Activated naive CD8-positive, alpha-beta T cell treated with anti-CD3 and anti-CD28 coated beads for 36 hours (primary cell): ENCODE measurements at regions not wholly inside any gene's neighbourhood (a gene's known extent, or its start where the extent isn't known, plus 50 kb on each side); places are given as distances from the start of the nearest gene placed in this dataset.
"Not testable (repeated sequence)": the region's sequence is repeated elsewhere in the genome, so short reads cannot be mapped to it uniquely, and the experiment has no call there.

Experiments used
- DNase-seq: peaks from one replicate; pipeline ENCODE4 v3.0.0; 2021
- H3K27ac Mint-ChIP-seq: one replicate; pipeline ENCODE4 v1.8.0; 2022; ENCODE audit warnings: mild to moderate bottlenecking, moderate library complexity, mixed read lengths
- H3K27me3 Mint-ChIP-seq: one replicate; pipeline ENCODE4 v1.8.0; 2022; ENCODE audit warnings: mild to moderate bottlenecking, mixed read lengths
- H3K36me3 Mint-ChIP-seq: one replicate; pipeline ENCODE4 v1.8.0; 2021; ENCODE audit warnings: mild to moderate bottlenecking, mixed read lengths
- H3K4me1 Mint-ChIP-seq: one replicate; pipeline ENCODE4 v1.8.0; 2021; ENCODE audit warnings: mixed read lengths
- H3K4me3 Mint-ChIP-seq: one replicate; pipeline ENCODE4 v1.8.0; 2022; ENCODE audit warnings: mild to moderate bottlenecking, moderate library complexity, mixed read lengths
- H3K9me3 Mint-ChIP-seq: one replicate; pipeline ENCODE4 v1.8.0; 2022; ENCODE audit warnings: mixed read lengths

GRCh38 chr3:68676136-68676535 lies 256.2 kb downstream of the TAFA4 start:
- Mint-ChIP-seq H3K9me3 (no peaks in the 10 kb centered on the region), H3K27ac (no peak overlapping the region), H3K36me3 (no peaks in the 10 kb centered on the region), H3K4me3 (no peak overlapping the region), H3K4me1 (no peaks in the 10 kb centered on the region), H3K27me3 (no peaks in the 10 kb centered on the region)
- DNase-seq, result no peak

DNA sequence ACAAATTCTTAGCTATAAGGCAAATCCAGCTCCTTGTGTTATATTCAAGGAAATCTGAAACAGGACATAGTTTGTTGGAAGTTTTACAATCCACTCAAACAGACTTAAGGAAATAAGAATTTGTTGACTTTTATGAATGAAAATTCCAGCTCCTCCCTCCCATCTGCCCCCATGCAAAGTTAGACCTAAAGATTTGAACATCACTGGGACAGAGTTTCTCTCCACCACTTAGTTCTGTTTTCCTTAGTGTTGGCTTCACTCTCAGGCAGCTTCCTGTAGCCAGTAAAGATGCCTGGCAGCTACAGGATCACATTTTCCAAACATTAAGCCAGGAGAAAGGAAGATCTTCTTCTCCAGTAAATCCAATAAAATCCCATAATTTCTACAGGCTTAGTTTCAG lies 265.0 kb downstream of the TAFA4 start:
- Mint-ChIP-seq H3K27ac (no peak overlapping the region), H3K9me3 (no peaks in the 10 kb centered on the region), H3K4me3 (no peak overlapping the region), H3K4me1 (no peaks in the 10 kb centered on the region), H3K27me3 (no peaks in the 10 kb centered on the region), H3K36me3 (no peaks in the 10 kb centered on the region)
- no peak for DNase-seq

DNA sequence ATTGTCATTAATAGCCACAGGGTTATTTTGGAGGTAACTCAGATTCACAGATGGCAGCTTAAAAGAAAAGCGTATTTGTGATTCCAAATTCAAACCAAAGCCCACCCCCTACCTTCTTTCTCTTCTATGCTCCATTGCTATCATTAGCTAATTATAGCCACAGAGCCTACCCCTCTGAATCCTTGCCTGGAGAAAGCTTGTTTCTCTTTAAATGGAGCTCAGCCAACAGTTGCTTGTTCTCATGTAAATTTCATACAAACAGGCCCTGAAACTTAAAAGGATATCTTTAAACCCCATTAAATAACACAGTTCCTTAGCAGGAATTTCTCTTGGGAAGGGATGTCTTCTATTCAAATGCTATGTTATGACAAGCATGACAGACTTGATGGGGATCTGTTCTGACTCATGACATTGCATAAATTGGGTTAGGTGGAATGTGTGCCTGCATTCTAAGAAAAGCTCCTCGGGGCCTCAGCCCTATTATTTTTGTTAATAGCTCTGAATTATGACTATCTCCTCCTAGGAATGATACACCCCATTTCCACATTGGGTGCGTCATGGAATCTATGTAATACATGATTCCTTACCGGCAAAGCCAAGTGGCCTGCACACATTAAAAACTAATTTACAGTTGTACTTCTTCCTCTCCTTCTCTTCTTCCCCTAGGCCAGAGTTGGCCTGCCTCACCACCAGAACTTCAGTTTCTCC lies 265.8 kb downstream of the TAFA4 start:
- H3K27me3 Mint-ChIP-seq, result no peaks in the 10 kb centered on the region
- H3K4me1 Mint-ChIP-seq, result no peaks in the 10 kb centered on the region
- DNase-seq, result no peak
- H3K36me3 Mint-ChIP-seq, result no peaks in the 10 kb centered on the region
- H3K4me3 Mint-ChIP-seq, result no peak overlapping the region
- H3K9me3 Mint-ChIP-seq, result no peaks in the 10 kb centered on the region
- H3K27ac Mint-ChIP-seq, result no peak overlapping the region

DNA sequence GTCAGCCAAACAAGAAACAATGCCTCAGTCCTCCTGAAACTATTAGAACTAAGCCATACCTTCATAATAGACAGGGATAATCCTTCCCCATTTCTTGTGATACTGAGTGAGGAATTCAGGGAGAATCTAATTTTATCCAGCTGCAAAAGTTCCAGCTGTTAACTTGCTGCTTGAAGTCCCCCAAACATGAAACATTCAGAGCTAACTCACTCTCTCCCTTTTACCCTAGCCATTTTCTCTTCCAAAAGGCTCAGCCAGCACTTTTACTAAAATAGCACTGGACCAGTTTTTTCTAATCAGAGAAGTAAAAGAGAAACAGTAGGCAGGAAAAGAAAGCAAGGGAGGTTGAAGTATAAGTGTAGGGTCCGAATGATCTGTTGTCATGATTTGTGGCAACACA lies 268.1 kb downstream of the TAFA4 start:
- no peaks in the 10 kb centered on the region for H3K36me3 Mint-ChIP-seq
- H3K4me1 Mint-ChIP-seq, result no peaks in the 10 kb centered on the region
- no peak overlapping the region for H3K27ac Mint-ChIP-seq
- H3K9me3 Mint-ChIP-seq, result no peaks in the 10 kb centered on the region
- DNase-seq, result no peak
- no peaks in the 10 kb centered on the region for H3K27me3 Mint-ChIP-seq
- H3K4me3 Mint-ChIP-seq, result no peak overlapping the region

DNA sequence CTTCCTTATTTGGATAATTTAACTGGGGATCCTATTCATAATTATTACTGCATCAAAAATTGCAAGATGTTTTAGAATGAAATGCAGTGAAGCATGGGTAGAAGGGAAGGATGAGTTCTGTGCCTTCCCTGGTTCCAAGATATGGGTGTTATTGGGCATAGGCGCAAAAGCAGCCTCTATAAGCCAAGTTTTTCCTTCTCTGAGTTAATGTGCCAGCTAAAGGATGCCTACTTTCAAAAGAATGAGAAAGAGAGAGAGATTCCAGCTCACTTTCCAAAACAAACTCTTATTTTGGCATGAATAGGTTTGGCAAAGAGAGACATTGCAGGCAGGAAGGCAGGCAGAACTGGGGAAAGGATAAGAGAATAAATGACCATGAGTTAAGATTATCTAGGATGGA lies 270.2 kb downstream of the TAFA4 start:
- no peaks in the 10 kb centered on the region for H3K27me3 Mint-ChIP-seq
- no peak for DNase-seq
- H3K36me3 Mint-ChIP-seq, result no peaks in the 10 kb centered on the region
- no peak overlapping the region for H3K4me3 Mint-ChIP-seq
- no peaks in the 10 kb centered on the region for H3K4me1 Mint-ChIP-seq
- H3K9me3 Mint-ChIP-seq, result no peaks in the 10 kb centered on the region
- H3K27ac Mint-ChIP-seq, result no peak overlapping the region

GRCh38 chr3:68650657-68651056 lies 281.7 kb downstream of the TAFA4 start:
- not testable (repeated sequence) for H3K4me3 Mint-ChIP-seq, H3K27me3 Mint-ChIP-seq, DNase-seq, H3K9me3 Mint-ChIP-seq, H3K36me3 Mint-ChIP-seq, H3K4me1 Mint-ChIP-seq, H3K27ac Mint-ChIP-seq

DNA sequence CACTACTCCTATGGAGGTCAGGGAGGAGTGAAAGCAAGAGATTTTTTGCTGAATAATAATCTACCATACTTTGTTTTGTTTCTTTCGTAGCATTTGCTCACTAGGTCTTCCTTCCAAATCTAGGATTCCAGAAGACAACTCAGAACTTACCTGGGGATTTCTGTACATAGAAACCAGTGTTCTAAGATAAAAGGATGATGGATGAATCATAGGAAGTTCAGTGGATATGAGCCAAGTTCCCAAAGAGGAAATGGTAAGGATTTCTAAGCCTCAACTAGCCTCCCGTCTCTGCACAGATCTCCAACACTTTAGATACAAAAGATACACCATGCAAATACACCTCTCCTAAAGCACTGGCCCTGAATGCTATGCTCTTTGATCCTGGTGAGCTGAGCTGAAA lies 283.9 kb downstream of the TAFA4 start:
- Mint-ChIP-seq H3K36me3 (no peaks in the 10 kb centered on the region), H3K27ac (no peak overlapping the region), H3K9me3 (no peaks in the 10 kb centered on the region), H3K27me3 (peaks cover 3% of the 10 kb centered on the region), H3K4me1 (no peaks in the 10 kb centered on the region), H3K4me3 (no peak overlapping the region)
- no peak for DNase-seq

- Mint-ChIP-seq H3K27ac (no peak overlapping the region), H3K27me3 (peaks cover 14% of the 10 kb centered on the region), H3K9me3 (no peaks in the 10 kb centered on the region), H3K4me3 (no peak overlapping the region), H3K4me1 (no peaks in the 10 kb centered on the region), H3K36me3 (no peaks in the 10 kb centered on the region)
- DNase-seq, result no peak
These were observed 300.3 kb downstream of the TAFA4 start for GRCh38 chr3:68631850-68632545.

DNA sequence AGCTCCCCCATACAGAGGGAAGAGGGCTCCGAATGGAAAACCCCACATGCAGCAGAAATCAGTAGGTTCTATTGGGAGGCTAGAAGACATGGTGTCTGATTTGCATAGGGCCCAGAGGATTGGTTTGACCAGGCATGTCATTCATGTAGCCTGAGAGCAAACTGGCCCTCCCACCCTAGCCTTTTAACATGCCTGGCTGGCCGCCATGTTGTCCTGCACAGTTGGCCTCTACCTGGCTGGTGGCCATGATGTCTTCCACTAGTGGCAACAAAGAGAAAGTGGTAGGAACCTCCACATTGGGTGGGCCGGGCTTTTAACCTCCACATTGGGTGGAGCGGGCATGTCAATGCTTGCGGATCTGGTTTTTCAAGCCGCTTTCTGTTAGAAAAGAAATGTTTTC lies 312.1 kb downstream of the TAFA4 start:
- no peak overlapping the region for H3K4me3 Mint-ChIP-seq
- peaks cover 7% of the 10 kb centered on the region for H3K9me3 Mint-ChIP-seq
- H3K27me3 Mint-ChIP-seq, result no peaks in the 10 kb centered on the region
- no peak overlapping the region for H3K27ac Mint-ChIP-seq
- no peak for DNase-seq
- no peaks in the 10 kb centered on the region for H3K36me3 Mint-ChIP-seq
- H3K4me1 Mint-ChIP-seq, result no peaks in the 10 kb centered on the region

DNA sequence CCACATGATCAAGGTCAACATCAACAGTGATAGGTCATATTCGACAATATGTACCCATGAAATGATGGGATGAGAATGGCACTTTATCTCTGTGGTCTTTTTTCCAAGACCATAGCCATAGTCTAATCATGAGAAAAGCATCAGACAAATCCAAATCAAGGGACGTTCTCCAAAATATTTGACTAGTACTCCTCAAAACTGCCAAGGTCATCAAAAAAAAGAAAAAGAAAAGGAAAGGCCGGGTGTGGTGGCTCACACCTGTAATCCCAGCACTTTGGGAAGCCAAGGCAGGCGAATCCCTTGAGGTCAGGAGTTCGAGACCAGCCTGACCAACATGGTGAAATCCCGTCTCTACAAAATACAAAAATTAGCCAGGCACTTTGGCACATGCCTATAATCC lies 318.3 kb downstream of the TAFA4 start:
- H3K27ac Mint-ChIP-seq, result no peak overlapping the region
- peaks cover 11% of the 10 kb centered on the region for H3K9me3 Mint-ChIP-seq
- no peaks in the 10 kb centered on the region for H3K4me1 Mint-ChIP-seq
- no peaks in the 10 kb centered on the region for H3K27me3 Mint-ChIP-seq
- no peaks in the 10 kb centered on the region for H3K36me3 Mint-ChIP-seq
- no peak for DNase-seq
- H3K4me3 Mint-ChIP-seq, result no peak overlapping the region

DNA sequence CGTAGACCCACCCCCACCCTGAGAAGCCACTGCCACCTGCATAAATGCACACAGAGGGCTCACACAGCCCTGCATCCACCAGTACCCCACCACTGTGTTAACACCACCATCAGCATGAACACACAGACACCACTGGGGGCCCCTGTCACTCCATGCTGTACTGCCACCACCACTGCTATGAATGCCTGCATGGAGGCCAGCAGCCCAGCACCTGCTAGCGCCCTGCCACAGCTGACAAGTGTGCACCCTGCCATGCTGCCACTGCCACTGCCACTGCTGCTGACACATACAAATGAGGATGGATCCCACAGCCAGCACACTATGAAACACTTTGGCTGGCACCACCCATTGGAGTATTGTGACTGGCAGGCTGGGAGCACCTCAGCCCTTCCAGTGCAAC lies 361.0 kb downstream of the TAFA4 start:
- Mint-ChIP-seq H3K27ac (no peak overlapping the region), H3K9me3 (peaks cover 5% of the 10 kb centered on the region), H3K4me1 (no peaks in the 10 kb centered on the region), H3K27me3 (peaks cover 10% of the 10 kb centered on the region), H3K36me3 (no peaks in the 10 kb centered on the region), H3K4me3 (no peak overlapping the region)
- DNase-seq, result no peak

DNA sequence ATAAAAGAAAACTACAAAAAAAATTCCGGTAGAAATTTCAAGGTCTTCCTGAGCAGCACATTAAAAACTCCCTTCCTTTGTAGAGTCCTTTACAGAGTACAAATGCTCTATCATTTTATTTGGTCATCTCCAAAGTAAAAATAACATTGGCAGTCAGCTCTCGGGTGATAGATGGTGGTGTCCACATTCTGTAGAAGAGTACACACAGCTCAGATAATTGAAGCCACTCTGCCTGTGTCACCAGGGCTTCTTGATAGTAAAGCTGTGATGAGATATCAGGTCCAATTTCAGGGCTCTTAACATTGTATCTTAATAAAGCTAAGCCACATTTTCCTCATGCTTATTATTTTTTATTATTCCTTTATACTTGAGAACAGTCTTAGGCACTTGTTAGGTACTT lies 371.6 kb downstream of the TAFA4 start:
- H3K9me3 Mint-ChIP-seq, result no peaks in the 10 kb centered on the region
- H3K4me1 Mint-ChIP-seq, result no peaks in the 10 kb centered on the region
- H3K27me3 Mint-ChIP-seq, result peaks cover 16% of the 10 kb centered on the region
- no peak for DNase-seq
- H3K4me3 Mint-ChIP-seq, result no peak overlapping the region
- no peak overlapping the region for H3K27ac Mint-ChIP-seq
- no peaks in the 10 kb centered on the region for H3K36me3 Mint-ChIP-seq

DNA sequence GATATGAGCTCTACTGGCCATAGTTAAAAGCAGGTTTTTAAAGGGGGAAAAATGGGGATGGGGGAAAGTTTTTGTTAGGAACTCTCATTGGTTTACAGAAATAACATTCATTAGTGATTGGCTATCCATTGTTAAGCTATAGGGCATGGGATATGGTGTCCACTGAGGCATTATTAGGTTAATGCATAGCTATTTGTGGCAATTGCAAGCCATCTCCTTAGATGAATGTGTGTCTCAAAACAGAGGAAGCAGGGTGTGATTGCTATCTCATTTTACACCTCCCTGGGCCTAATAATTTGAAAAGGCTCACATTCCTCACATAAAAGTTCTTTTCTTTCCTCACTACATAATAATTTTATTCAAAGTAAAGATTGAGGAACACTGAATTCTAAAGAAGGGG lies 396.6 kb downstream of the TAFA4 start:
- DNase-seq, result no peak
- Mint-ChIP-seq H3K36me3 (no peaks in the 10 kb centered on the region), H3K9me3 (no peaks in the 10 kb centered on the region), H3K27me3 (no peaks in the 10 kb centered on the region), H3K27ac (no peak overlapping the region), H3K4me1 (no peaks in the 10 kb centered on the region), H3K4me3 (no peak overlapping the region)

DNA sequence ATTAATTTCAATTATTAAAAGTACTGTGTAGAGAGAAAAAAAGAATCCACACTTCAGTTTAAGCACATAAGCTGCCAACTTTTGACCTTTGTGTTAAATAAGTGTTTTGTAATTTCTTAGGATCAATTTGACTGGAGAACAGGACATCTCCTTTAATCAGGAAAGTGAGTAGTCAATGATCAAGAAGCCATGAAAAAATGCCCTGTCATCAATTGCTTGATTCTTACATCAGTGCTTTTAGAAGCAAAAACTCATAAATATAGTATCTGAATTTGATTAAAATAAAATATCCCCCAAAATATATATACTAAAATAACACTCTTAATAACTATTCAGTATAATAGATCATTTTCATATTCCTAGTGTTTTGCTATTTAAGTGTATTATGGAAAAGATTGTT lies 409.0 kb downstream of the TAFA4 start:
- Mint-ChIP-seq H3K9me3 (no peaks in the 10 kb centered on the region), H3K36me3 (no peaks in the 10 kb centered on the region), H3K4me1 (no peaks in the 10 kb centered on the region), H3K27ac (no peak overlapping the region), H3K4me3 (no peak overlapping the region), H3K27me3 (no peaks in the 10 kb centered on the region)
- DNase-seq, result no peak

DNA sequence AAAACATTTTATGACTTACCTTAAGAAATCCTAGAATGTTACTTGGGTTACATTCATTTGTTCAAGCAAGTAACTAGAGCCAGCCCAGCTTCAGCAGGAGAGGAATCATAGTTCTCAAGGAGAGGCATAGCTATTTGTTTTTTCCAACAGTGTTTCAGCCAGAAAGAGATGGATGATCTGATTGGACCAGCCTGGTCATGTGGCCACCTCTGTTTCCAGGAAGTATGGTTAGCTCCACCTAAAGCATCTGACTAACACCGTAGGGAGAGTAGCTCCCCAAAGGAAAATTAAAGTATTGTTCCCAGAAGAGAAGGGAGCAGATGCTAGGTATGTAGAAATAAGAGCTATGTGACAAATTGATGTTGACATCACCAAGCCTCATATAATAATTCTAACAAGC lies 417.1 kb downstream of the TAFA4 start:
- Mint-ChIP-seq H3K27me3 (no peaks in the 10 kb centered on the region), H3K4me1 (no peaks in the 10 kb centered on the region), H3K4me3 (no peak overlapping the region), H3K36me3 (no peaks in the 10 kb centered on the region), H3K27ac (no peak overlapping the region), H3K9me3 (no peaks in the 10 kb centered on the region)
- no peak for DNase-seq

GRCh38 chr3:68504201-68504600 lies 428.1 kb downstream of the TAFA4 start:
- H3K27ac Mint-ChIP-seq, result no peak overlapping the region
- no peaks in the 10 kb centered on the region for H3K4me1 Mint-ChIP-seq
- DNase-seq, result no peak
- no peak overlapping the region for H3K4me3 Mint-ChIP-seq
- no peaks in the 10 kb centered on the region for H3K27me3 Mint-ChIP-seq
- H3K9me3 Mint-ChIP-seq, result peaks cover 5% of the 10 kb centered on the region
- peaks cover 10% of the 10 kb centered on the region for H3K36me3 Mint-ChIP-seq
